ENCODE measurements at regions not wholly inside any gene's neighbourhood (a gene's known extent, or its start where the extent isn't known, plus 50 kb on each side); places are given as distances from the start of the nearest gene placed in this dataset.
A peak's percentile ranks its signal among the peaks of the same experiment; 100 is the strongest.

- no peak overlapping the region for H3K9ac ChIP-seq (ENCODE audit: insufficient read length, low read depth)
- H3K27me3 ChIP-seq (ENCODE audit: insufficient read depth, insufficient read length) = peaks cover 100% of the 10 kb centered on the region
- H3K4me1 ChIP-seq (ENCODE audit: insufficient read depth, insufficient read length) = peaks cover 43% of the 10 kb centered on the region
- DNase-seq (ENCODE audit: low read depth, low spot score) = no peak
- TF ChIP-seq YY1 (IDR thresholded peaks at IDR 0.05; ENCODE audit: insufficient read depth, insufficient read length) = no peak
- no peak for TF ChIP-seq SUZ12 (IDR thresholded peaks at IDR 0.05; ENCODE audit: extremely low read depth, insufficient read depth, insufficient read length)
- TF ChIP-seq ZNF274 (IDR thresholded peaks at IDR 0.05; ENCODE audit: low read depth, low read length) = no peak
- H3K36me3 ChIP-seq (ENCODE audit: insufficient read depth, insufficient read length, low read length) = no peaks in the 10 kb centered on the region
- H3K9me3 ChIP-seq (ENCODE audit: insufficient read depth, low read length) = no peaks in the 10 kb centered on the region
- H3K4me3 ChIP-seq (ENCODE audit: insufficient read length, low read depth) = no peak overlapping the region
Measured at GRCh38 chr12:34339922-34340321, 317.6 kb downstream of the ALG10 start.

GRCh38 chr12:34340534-34341361, 318.5 kb downstream of the ALG10 start:
- no peaks in the 10 kb centered on the region for H3K36me3 ChIP-seq (ENCODE audit: insufficient read depth, insufficient read length, low read length)
- peak overlapping the region; percentile 35 for H3K4me3 ChIP-seq (ENCODE audit: insufficient read length, low read depth)
- peaks cover 100% of the 10 kb centered on the region for H3K27me3 ChIP-seq (ENCODE audit: insufficient read depth, insufficient read length)
- peak overlapping the region; percentile 12 for H3K9ac ChIP-seq (ENCODE audit: insufficient read length, low read depth)
- TF ChIP-seq SUZ12 (IDR thresholded peaks at IDR 0.05; ENCODE audit: extremely low read depth, insufficient read depth, insufficient read length) (peak; percentile 98), ZNF274 (IDR thresholded peaks at IDR 0.05; ENCODE audit: low read depth, low read length) (no peak)
- DNase-seq (ENCODE audit: low read depth, low spot score) = no peak
- H3K9me3 ChIP-seq (ENCODE audit: insufficient read depth, low read length) = no peaks in the 10 kb centered on the region
- H3K4me1 ChIP-seq (ENCODE audit: insufficient read depth, insufficient read length) = peaks cover 46% of the 10 kb centered on the region

GRCh38 chr12:34341362-34341733, 319.1 kb downstream of the ALG10 start:
- no peak for DNase-seq (ENCODE audit: low read depth, low spot score)
- peaks cover 47% of the 10 kb centered on the region for H3K4me1 ChIP-seq (ENCODE audit: insufficient read depth, insufficient read length)
- H3K9me3 ChIP-seq (ENCODE audit: insufficient read depth, low read length) = no peaks in the 10 kb centered on the region
- TF ChIP-seq SUZ12 (IDR thresholded peaks at IDR 0.05; ENCODE audit: extremely low read depth, insufficient read depth, insufficient read length) (no peak), ZNF274 (IDR thresholded peaks at IDR 0.05; ENCODE audit: low read depth, low read length) (no peak), YY1 (IDR thresholded peaks at IDR 0.05; ENCODE audit: insufficient read depth, insufficient read length) (no peak)
- peak overlapping the region; percentile 35 for H3K4me3 ChIP-seq (ENCODE audit: insufficient read length, low read depth)
- H3K9ac ChIP-seq (ENCODE audit: insufficient read length, low read depth) = peak overlapping the region; percentile 26
- H3K36me3 ChIP-seq (ENCODE audit: insufficient read depth, insufficient read length, low read length) = no peaks in the 10 kb centered on the region
- peaks cover 100% of the 10 kb centered on the region for H3K27me3 ChIP-seq (ENCODE audit: insufficient read depth, insufficient read length)

GRCh38 chr12:34342048-34342447, 319.8 kb downstream of the ALG10 start:
- no peak for DNase-seq (ENCODE audit: low read depth, low spot score)
- no peak for TF ChIP-seq ZNF274 (IDR thresholded peaks at IDR 0.05; ENCODE audit: low read depth, low read length)
- no peak for TF ChIP-seq SUZ12 (IDR thresholded peaks at IDR 0.05; ENCODE audit: extremely low read depth, insufficient read depth, insufficient read length)
- no peak for TF ChIP-seq YY1 (IDR thresholded peaks at IDR 0.05; ENCODE audit: insufficient read depth, insufficient read length)

GRCh38 chr12:34343345-34343744, 321.0 kb downstream of the ALG10 start:
- Histone ChIP-seq H3K4me3 (ENCODE audit: insufficient read length, low read depth) (peak overlapping the region; percentile 31), H3K27me3 (ENCODE audit: insufficient read depth, insufficient read length) (peaks cover 100% of the 10 kb centered on the region), H3K9ac (ENCODE audit: insufficient read length, low read depth) (peak overlapping the region; percentile 37), H3K36me3 (ENCODE audit: insufficient read depth, insufficient read length, low read length) (no peaks in the 10 kb centered on the region), H3K9me3 (ENCODE audit: insufficient read depth, low read length) (no peaks in the 10 kb centered on the region), H3K4me1 (ENCODE audit: insufficient read depth, insufficient read length) (peaks cover 42% of the 10 kb centered on the region)
- DNase-seq (ENCODE audit: low read depth, low spot score) = no peak
- TF ChIP-seq YY1 (IDR thresholded peaks at IDR 0.05; ENCODE audit: insufficient read depth, insufficient read length) (no peak), SUZ12 (IDR thresholded peaks at IDR 0.05; ENCODE audit: extremely low read depth, insufficient read depth, insufficient read length) (no peak), ZNF274 (IDR thresholded peaks at IDR 0.05; ENCODE audit: low read depth, low read length) (no peak)

More at GRCh38 chr12:34342048-34342447, 319.8 kb downstream of the ALG10 start:
- Histone ChIP-seq H3K4me3 (ENCODE audit: insufficient read length, low read depth) (peak overlapping the region; percentile 9), H3K27me3 (ENCODE audit: insufficient read depth, insufficient read length) (peaks cover 100% of the 10 kb centered on the region), H3K9ac (ENCODE audit: insufficient read length, low read depth) (peak overlapping the region; percentile 61), H3K9me3 (ENCODE audit: insufficient read depth, low read length) (no peaks in the 10 kb centered on the region), H3K4me1 (ENCODE audit: insufficient read depth, insufficient read length) (peaks cover 47% of the 10 kb centered on the region), H3K36me3 (ENCODE audit: insufficient read depth, insufficient read length, low read length) (no peaks in the 10 kb centered on the region)

GRCh38 chr12:34343766-34344165, 321.5 kb downstream of the ALG10 start:
- no peak for DNase-seq (ENCODE audit: low read depth, low spot score)
- H3K9me3 ChIP-seq (ENCODE audit: insufficient read depth, low read length) = no peaks in the 10 kb centered on the region
- peaks cover 100% of the 10 kb centered on the region for H3K27me3 ChIP-seq (ENCODE audit: insufficient read depth, insufficient read length)
- H3K4me1 ChIP-seq (ENCODE audit: insufficient read depth, insufficient read length) = peaks cover 39% of the 10 kb centered on the region
- H3K4me3 ChIP-seq (ENCODE audit: insufficient read length, low read depth) = peak overlapping the region; percentile 31
- H3K36me3 ChIP-seq (ENCODE audit: insufficient read depth, insufficient read length, low read length) = no peaks in the 10 kb centered on the region
- TF ChIP-seq YY1 (IDR thresholded peaks at IDR 0.05; ENCODE audit: insufficient read depth, insufficient read length) = no peak
- TF ChIP-seq SUZ12 (IDR thresholded peaks at IDR 0.05; ENCODE audit: extremely low read depth, insufficient read depth, insufficient read length) = no peak
- no peak for TF ChIP-seq ZNF274 (IDR thresholded peaks at IDR 0.05; ENCODE audit: low read depth, low read length)
- H3K9ac ChIP-seq (ENCODE audit: insufficient read length, low read depth) = peak overlapping the region; percentile 37

GRCh38 chr12:34344851-34345522, 322.7 kb downstream of the ALG10 start:
- Histone ChIP-seq H3K9ac (ENCODE audit: insufficient read length, low read depth) (peak overlapping the region; percentile 85), H3K4me3 (ENCODE audit: insufficient read length, low read depth) (peak overlapping the region; percentile 73), H3K4me1 (ENCODE audit: insufficient read depth, insufficient read length) (peaks cover 46% of the 10 kb centered on the region), H3K9me3 (ENCODE audit: insufficient read depth, low read length) (no peaks in the 10 kb centered on the region), H3K27me3 (ENCODE audit: insufficient read depth, insufficient read length) (peaks cover 100% of the 10 kb centered on the region), H3K36me3 (ENCODE audit: insufficient read depth, insufficient read length, low read length) (no peaks in the 10 kb centered on the region)
- DNase-seq (ENCODE audit: low read depth, low spot score) = no peak
- TF ChIP-seq SUZ12 (IDR thresholded peaks at IDR 0.05; ENCODE audit: extremely low read depth, insufficient read depth, insufficient read length) (peak; percentile 46), ZNF274 (IDR thresholded peaks at IDR 0.05; ENCODE audit: low read depth, low read length) (no peak)
